ENCODE measurements at regions not wholly inside any gene's neighbourhood (a gene's known extent, or its start where the extent isn't known, plus 50 kb on each side); places are given as distances from the start of the nearest gene placed in this dataset.

GRCh38 chr4:116899561-116899960 is 185.8 kb downstream of the TRAM1L1 start:
- no peak for ATAC-seq
- H3K27me3 ChIP-seq, result no peaks in the 10 kb centered on the region
- intact Hi-C loops (cut with DNase I), result no loop called here
- no peak overlapping the region for H3K27ac ChIP-seq
- no peaks in the 10 kb centered on the region for H3K36me3 ChIP-seq
- no peaks in the 10 kb centered on the region for H3K9me3 ChIP-seq
- H3K4me1 ChIP-seq, result no peaks in the 10 kb centered on the region
- no peak for DNase-seq
- TF ChIP-seq CTCF (IDR thresholded peaks at IDR 0.05), result no peak
- no peak overlapping the region for H3K4me3 ChIP-seq

- Histone ChIP-seq H3K36me3 (no peaks in the 10 kb centered on the region), H3K9me3 (no peaks in the 10 kb centered on the region), H3K27ac (no peak overlapping the region), H3K4me3 (no peak overlapping the region), H3K4me1 (no peaks in the 10 kb centered on the region), H3K27me3 (no peaks in the 10 kb centered on the region)
- DNase-seq, result no peak
- no peak for TF ChIP-seq CTCF (IDR thresholded peaks at IDR 0.05)
- intact Hi-C loops (cut with DNase I), result no loop called here
- ATAC-seq, result no peak
Measured at GRCh38 chr4:116885579-116885978, 199.8 kb downstream of the TRAM1L1 start.

- intact Hi-C loops (cut with DNase I), result no loop called here
- no peaks in the 10 kb centered on the region for H3K27me3 ChIP-seq
- H3K27ac ChIP-seq, result no peak overlapping the region
- H3K4me3 ChIP-seq, result no peak overlapping the region
- no peak for DNase-seq
- no peaks in the 10 kb centered on the region for H3K36me3 ChIP-seq
- no peaks in the 10 kb centered on the region for H3K4me1 ChIP-seq
- H3K9me3 ChIP-seq, result no peaks in the 10 kb centered on the region
- ATAC-seq, result no peak
- no peak for TF ChIP-seq CTCF (IDR thresholded peaks at IDR 0.05)
Measured at GRCh38 chr4:116882503-116882902, 202.9 kb downstream of the TRAM1L1 start.

- H3K4me1 ChIP-seq, result no peaks in the 10 kb centered on the region
- no peaks in the 10 kb centered on the region for H3K27me3 ChIP-seq
- H3K27ac ChIP-seq, result no peak overlapping the region
- no peak for TF ChIP-seq CTCF (IDR thresholded peaks at IDR 0.05)
- H3K9me3 ChIP-seq, result no peaks in the 10 kb centered on the region
- intact Hi-C loops (cut with DNase I), result no loop called here
- H3K4me3 ChIP-seq, result no peak overlapping the region
- ATAC-seq (no peak), DNase-seq (no peak)
- H3K36me3 ChIP-seq, result no peaks in the 10 kb centered on the region
Measured at GRCh38 chr4:116881077-116881476, 204.3 kb downstream of the TRAM1L1 start.

DNA sequence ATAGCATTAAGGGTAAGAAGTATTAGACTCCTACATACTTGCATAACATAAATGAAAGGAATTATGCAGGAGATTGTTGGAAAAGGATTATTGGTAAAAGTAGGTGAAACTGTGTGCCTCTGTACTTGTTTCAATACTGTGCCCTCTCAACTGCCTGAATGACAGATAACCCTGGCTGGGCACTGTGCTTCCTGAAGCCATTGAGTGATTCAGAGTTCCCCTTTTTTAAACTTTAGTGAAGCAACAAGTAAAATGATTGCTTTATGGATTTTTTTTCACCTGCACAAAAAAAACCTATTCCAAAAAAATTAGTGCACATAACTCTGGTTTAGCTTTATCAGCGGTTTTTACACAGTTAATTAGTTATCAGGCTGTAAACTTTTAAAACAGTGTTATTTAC is 204.8 kb downstream of the TRAM1L1 start:
- Histone ChIP-seq H3K4me1 (no peaks in the 10 kb centered on the region), H3K9me3 (no peaks in the 10 kb centered on the region), H3K27me3 (no peaks in the 10 kb centered on the region), H3K4me3 (no peak overlapping the region), H3K27ac (no peak overlapping the region), H3K36me3 (no peaks in the 10 kb centered on the region)
- intact Hi-C loops (cut with DNase I), result no loop called here
- DNase-seq (no peak), ATAC-seq (no peak)
- TF ChIP-seq CTCF (IDR thresholded peaks at IDR 0.05), result no peak

Measured in left lung (tissue), 4 donors.